Right renal pelvis (tissue), 4 donors: ENCODE measurements at regions not wholly inside any gene's neighbourhood (a gene's known extent, or its start where the extent isn't known, plus 50 kb on each side); places are given as distances from the start of the nearest gene placed in this dataset.

ENCODE experiments used
- DNase-seq, 4 donors: peaks; one replicate each; pipeline ENCODE4 v3.0.0-alpha.2; 2013; ENCODE audit warnings: low read depth in 4 of 4, low spot score in 3 of 4, missing footprints in 1 of 4

GRCh38 chr9:108565651-108566378 is 290.0 kb downstream of the ACTL7B start:
- peak; percentile 69 to 82 (median 74) for DNase-seq

GRCh38 chr9:108562176-108562575 is 293.6 kb downstream of the ACTL7B start:
- DNase-seq, result no peak

DNA sequence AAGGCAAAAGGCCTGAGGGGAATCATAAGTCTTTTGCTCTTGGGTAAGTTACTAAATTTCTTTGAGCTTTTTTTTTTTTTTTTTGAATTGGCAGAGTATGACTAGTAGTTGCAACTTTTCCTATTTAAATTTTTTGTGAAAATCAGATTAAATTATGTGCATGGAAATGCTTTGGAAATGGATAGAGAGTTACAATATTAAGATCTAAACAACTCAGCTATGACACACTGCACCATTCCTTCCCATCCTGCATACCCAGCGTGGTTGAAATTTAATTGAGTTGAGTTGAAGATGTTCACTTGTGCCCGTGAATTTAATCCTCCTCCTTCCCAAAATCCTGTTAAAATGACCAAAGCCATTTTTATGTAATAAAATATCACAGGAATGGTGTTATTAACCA is 296.4 kb downstream of the ACTL7B start:
- no peak for DNase-seq

DNA sequence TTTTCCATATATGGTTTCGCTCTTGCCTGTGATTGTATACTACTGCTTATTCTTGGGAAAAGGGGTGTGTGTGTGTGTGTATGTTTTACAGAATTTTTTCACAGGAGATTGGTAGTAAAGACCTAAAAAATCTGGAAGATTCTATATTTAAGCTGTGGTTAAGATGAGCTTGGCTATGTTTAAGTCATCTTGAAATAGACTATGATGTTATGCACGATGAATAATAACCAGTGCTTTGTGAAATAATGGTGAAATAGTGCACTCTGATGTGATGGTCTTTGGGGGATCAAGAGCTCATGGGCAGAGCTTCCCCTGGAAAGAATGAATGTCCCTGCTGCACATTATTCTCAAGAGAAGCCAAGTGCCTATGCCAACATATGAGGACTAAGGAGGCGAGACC is 301.0 kb downstream of the ACTL7B start:
- DNase-seq, result no peak

DNA sequence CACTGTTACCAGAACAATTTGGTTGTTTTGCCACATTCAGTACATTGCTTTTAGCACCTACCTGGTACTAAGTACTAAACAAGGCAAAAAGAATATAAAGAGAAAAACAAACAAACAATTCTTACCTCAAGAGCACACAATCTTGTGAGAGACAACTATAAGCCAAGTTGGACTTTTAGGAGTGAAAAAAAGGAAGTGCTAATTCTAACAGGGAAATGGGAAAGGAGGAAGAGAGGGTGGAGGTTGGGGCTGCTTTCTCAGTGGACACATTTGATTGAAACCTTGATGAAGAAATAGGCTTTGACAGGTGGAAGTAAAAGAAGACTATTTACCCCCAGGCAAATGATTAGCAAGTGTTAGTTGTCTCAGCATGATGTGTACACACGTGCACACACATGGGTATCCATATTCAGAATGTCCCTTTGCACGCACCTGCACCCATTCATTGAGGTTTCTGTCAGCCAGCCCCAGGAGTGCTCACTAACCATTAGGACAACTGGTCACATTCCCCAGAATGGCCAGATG is 302.6 kb downstream of the ACTL7B start:
- DNase-seq, result no peak

DNA sequence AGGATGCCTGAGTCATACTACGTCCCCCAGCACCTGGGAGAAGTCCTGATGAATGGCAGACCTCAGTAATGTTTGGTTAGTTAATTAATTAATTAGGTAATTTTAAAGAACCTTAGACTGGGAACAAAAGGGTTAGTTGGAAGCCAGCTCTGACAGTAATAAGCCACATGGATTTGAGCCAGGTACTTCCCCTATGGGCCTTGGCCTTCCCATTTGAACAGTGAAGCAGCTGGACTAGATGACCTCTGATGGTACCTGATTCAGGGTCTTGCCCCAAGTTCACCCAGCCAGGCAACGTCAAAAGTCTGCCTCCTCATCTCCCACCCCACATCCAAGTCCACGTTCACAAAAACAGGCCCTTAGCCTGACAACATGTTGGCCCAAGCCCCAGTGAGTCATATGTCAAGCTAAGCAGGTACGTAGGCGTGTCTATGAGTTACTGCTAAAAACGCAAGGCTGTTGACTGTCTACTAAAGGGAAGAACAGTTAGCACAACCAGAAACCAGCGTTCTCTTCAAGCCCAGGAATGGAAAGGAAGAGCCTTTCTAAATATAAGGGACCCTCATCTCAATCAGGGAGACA is 303.2 kb downstream of the ACTL7B start:
- no peak for DNase-seq

- peak in 2 of 4 donors; percentile 8 to 13 for DNase-seq
Measured at GRCh38 chr9:108551030-108551841, 304.6 kb downstream of the ACTL7B start.

DNA sequence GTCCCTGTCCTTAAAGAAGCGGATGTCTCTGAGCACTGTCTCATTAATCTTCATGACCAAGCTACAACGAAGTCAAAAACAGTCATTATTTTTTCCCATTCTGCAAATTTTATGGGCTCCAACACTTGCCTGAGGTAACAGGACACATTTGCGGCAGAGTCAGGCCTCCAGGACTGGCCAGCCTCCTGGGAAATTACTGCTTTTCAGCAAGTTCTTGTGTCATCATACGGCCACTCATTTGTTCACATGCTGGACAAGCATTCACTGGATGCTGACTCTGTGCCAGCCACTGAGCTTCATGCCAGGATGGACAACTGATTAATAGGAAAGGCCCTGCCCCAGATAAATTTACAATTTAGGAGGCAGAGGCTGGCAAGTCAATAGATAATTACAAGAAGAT is 305.7 kb downstream of the ACTL7B start:
- DNase-seq, result no peak

DNA sequence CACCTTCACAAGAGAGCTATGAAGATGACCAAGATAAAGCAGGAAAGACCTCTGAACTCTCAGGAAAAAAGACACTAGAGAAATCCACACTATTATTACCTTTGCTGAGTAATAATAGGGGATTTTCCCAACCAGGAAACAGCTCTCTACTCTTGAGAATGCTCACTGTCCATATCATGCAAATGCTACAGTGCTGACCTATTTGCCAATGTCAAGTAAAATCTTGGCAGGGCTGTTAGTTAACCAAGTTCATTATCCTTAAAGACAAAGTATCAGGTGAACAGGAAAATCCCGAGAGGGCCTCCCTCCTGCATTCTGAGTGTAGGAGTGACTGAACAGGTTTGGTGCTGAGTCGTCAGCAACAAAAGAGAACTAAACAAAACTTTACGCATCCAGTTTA is 306.6 kb downstream of the ACTL7B start:
- no peak for DNase-seq

DNA sequence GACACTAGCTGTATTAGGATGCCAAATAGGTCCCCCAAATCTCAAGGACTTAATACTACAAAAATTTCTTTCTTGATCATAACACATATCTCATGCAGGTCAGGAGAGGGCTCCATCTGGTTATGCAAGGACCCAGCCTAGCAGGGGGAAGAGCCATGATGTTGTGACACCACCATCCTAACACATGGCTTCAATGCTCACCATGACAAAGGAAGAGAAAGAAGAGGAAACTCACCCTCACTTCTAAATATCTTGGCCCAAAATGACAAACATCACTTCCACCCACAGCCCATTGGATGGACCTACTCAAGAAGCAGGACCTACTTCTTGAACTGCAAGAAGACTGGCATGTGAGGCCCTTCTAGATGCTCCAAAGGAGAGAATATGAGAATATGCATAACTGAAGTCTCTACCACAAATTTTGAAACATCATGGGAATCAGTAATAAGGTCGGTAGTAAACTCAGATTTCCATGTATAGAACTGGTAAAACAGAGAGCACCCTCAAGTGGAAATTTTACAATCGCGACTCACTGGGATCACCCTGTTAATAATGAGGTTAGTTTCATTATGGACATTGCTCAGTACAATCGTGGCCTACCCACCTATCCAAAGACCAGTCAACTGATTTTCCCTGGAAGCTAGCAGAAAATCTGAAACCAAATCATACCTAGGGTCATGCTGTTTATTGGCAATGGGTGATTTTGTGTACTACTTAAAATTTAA is 308.2 kb downstream of the ACTL7B start:
- DNase-seq, result no peak

GRCh38 chr9:108546215-108546614 is 309.6 kb downstream of the ACTL7B start:
- DNase-seq, result no peak

- DNase-seq, result no peak
Measured at GRCh38 chr9:108545436-108545835, 310.4 kb downstream of the ACTL7B start.

GRCh38 chr9:108544866-108545265 is 310.9 kb downstream of the ACTL7B start:
- DNase-seq, result no peak

DNA sequence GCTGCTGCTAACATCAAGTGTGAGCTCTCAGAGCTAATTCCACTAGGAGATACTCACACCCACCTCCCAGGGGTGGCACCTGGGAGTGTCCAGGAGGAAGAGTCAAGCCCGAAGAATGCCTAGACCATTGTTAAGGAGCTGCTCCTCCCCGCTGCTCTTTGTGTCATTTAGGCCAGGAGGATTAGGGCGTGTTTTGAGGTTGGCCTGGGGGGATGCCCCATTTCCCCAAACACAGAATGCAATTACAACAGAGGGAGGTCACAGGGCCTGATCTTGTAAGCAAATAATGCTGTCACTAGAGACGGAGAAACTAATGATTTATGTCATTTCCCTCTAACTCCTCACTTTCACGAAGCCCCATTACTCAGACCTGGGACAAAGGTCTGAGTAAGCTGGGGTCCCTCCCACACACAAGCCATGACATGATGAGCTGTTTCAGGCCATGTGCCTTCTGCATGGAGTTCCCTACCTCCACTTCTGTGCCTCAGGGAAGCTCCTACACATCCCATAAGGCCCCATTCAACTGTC is 312.5 kb downstream of the ACTL7B start:
- no peak for DNase-seq

DNA sequence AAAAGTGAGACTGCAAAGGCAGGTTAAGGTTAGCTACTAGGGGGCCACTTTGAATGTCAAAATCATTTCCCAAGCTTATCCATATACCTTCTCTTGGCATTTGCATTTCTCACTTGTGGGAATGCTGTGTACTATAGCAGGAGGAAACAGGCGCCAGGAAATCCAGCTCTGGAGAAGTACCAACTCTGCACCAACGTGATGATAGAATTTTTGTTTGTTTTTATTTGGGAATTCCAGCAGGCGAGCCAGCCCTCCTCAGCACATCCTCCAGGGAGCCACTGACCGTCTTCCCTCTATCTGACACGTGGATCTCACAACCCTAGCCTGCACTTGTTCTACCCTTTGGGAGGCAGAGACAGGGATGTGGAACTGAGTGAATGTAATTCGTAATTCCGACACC is 318.0 kb downstream of the ACTL7B start:
- no peak for DNase-seq

DNA sequence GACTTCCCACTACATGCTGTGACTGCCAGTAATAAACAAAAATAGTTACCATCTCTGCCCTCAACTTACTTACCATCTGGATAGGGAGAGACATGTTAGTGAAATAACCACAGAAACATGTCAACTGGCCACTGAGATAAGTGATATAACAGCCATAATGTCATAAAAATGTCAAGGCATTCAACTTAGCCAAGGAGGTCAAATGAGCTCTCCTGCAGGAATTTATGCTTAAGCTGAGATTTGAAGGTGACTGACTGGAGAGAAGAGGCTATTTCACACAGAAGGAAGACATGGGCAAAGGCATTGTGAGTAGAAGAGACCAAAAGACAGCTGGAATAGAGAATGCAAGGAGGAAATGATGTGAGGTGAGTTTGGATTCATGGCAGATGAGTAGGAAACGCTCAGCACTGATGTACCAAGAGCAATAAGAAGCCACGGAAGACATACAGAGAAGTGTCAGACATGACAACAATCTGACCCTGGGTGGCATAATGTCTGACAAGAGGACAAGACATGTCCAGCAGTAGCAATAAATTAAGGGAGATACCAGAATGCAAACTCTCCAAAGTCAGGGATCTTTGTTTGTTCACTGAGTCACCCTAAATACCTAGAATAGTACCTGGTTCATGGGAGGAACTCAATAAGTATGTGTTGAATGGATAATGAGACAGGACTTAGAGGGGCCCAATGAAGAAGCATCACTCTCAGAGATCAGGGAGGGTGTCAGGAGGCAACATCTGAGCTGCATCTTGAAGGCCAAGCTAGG is 318.8 kb downstream of the ACTL7B start:
- no peak for DNase-seq

GRCh38 chr9:108535526-108535925 is 320.3 kb downstream of the ACTL7B start:
- DNase-seq, result no peak

DNA sequence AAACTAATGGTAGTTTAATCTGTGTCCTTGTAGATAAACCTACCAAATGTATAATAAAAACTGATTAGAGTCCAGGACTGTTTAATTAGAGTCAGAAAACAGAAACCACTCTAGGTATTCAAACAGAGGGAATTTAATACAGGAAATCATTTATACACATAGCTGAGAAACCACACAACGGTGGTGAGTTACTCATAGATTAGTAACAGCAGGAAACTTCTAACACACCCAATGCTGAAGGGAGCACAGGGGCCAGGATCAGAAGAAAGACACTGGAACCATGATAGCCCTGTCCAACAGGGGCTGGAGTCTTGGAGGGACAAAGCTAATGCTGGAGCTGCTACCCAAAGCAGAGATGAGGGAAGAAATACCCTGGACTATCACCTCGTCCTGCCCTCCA is 321.0 kb downstream of the ACTL7B start:
- DNase-seq, result no peak

DNA sequence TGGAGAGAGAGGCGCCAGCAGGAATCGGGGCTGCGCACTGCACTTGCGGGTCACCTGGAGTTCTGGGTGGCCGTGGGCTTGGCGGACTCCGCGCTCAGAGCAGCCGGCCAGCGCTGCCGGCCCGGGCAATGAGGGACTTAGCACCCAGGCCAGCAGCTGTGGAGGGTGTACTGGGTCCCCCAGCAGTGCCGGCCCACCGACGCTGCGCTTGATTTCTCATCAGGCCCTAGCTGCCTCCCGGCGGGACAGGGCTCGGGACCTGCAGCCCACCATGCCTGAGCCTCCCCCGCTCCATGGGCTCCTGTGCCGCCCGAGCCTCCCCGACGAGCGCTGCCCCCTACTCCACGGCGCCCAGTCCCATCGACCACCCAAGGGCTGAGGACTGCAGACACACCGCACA is 325.6 kb downstream of the ACTL7B start:
- no peak for DNase-seq

- DNase-seq, result no peak
Measured at GRCh38 chr9:108528231-108528630, 327.6 kb downstream of the ACTL7B start.
